GM12873 (cell line): ENCODE measurements at regions not wholly inside any gene's neighbourhood (a gene's known extent, or its start where the extent isn't known, plus 50 kb on each side); places are given as distances from the start of the nearest gene placed in this dataset.

ENCODE experiments used
- TF ChIP-seq, protein P1 (sequence below): IDR thresholded peaks from 2 replicates; pipeline ENCODE4 v1.5.1; 2012; ENCODE audit warnings: low read depth, mild to moderate bottlenecking, moderate library complexity, low read length, control low read depth; ENCODE audit not compliant: insufficient read depth; ENCODE audit errors: missing control alignments

DNA sequence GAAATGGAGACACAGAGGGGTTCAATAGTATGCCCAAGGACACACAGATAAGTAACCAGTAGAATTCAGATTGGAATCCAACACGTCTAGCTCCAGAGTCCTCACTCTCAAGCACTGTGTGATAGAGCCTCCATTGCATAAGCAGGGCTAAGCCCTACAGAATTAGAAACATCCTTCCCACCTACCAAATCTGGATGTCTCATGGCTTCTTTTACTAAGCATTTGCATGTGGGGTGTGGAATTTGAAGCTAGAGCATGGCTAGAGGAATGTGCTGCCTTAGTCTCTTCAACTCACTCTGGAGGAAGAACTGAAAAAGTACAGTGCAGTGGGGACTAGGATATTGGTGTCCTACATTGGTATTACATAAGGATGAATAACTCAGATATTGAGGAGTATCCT, 119.4 kb downstream of the MFAP3L start:
- TF ChIP-seq, protein P1, sequence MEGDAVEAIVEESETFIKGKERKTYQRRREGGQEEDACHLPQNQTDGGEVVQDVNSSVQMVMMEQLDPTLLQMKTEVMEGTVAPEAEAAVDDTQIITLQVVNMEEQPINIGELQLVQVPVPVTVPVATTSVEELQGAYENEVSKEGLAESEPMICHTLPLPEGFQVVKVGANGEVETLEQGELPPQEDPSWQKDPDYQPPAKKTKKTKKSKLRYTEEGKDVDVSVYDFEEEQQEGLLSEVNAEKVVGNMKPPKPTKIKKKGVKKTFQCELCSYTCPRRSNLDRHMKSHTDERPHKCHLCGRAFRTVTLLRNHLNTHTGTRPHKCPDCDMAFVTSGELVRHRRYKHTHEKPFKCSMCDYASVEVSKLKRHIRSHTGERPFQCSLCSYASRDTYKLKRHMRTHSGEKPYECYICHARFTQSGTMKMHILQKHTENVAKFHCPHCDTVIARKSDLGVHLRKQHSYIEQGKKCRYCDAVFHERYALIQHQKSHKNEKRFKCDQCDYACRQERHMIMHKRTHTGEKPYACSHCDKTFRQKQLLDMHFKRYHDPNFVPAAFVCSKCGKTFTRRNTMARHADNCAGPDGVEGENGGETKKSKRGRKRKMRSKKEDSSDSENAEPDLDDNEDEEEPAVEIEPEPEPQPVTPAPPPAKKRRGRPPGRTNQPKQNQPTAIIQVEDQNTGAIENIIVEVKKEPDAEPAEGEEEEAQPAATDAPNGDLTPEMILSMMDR = no peak

DNA sequence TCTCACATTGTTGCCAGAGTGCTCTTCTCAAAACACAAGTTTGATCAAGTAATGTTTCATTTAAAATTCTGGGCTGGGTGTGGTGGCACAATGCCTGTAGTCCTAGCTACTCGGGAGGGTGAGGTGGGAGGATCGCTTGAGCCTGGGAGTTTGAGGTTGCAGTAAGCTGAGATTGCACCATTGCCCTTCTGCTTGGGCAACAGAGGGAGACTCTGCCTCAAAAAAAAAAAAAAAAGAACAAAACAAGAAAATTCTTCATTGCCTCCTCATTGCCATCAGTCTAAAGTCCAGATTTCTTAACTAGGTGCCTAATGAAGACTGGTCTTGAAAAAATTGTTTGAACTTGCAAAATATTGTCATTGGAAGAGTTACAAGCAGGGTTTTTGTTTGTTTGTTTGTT, 120.1 kb downstream of the MFAP3L start:
- TF ChIP-seq, protein P1 = no peak

DNA sequence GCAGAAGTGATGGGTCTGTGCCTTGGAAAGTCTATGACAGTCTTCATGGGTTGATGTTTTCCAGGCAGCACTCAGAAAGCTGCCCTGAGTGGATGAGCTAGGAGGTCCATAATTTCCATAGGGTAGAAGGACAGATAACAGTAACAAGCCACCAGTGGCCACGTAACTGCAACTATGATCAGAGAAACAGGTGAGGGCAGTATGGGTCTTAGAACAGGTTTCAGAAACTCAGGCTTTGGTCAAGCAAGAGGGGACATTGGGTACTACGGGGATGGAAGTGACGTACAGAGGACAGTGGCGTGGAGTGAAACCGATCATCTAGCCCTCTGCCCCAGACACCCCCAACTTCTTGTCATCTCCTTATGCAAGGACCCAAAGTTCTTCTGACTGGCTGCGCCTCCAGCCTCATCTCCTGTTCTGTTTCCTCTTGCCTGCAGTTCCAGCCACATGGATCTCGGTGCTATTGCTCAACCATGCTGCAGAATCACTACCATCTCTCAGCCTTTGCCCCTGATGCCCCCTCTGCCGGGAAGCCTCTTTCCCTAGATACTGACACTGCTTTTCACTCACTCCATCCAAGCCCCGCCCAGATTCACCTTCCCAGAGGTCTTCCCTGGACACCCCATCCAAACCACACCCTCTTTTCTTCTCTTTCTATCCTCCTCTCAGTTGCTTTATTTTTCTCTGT, 123.4 kb downstream of the MFAP3L start:
- TF ChIP-seq, protein P1 = no peak

DNA sequence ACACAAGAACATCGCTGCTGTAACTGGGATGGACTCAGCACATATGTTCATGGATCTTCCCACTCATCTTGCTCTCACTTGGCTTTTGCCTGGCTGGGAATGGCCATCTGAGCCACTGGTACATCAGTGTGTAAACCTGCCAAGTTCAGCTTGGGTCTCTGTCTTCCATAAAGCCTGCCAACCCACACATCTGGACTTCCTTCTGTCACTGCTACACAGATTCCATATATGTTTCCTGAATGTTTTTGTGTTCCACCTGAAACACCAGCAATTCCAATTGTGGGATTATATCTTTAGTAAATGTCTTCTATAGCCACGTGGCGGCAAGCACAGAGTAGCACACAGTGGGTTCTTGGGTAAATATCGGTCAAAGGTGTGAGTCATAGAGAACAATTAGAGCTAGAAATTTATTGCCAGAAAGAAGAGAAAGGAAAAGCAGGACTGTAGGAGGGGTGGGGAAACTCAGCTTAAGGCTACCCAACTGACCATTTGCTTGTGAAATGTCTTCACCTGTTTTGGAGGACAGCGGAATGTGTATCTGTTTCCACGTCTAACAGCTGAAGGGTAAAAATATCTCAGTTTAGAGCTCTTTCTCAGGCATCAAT, 125.9 kb downstream of the MFAP3L start:
- TF ChIP-seq, protein P1 = no peak

DNA sequence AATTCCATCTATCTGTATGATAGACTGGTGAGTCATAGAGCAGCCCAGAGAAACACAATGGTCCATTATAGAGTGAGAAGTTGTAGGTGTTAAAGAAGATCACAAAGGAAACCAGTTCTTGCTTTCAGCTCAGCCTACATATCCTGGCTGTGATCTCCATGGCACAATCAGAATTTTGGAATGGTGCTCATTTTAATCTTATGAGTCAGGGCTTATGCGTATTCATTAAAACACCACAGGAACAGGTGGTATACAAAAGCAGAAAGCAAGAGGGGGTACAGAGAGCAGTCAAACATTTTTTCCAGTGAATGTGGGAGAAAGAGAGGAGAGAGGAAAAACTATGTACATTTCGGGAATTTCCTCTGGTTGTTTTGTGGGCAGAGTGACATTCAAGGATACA, 126.9 kb downstream of the MFAP3L start:
- TF ChIP-seq, protein P1 = no peak

DNA sequence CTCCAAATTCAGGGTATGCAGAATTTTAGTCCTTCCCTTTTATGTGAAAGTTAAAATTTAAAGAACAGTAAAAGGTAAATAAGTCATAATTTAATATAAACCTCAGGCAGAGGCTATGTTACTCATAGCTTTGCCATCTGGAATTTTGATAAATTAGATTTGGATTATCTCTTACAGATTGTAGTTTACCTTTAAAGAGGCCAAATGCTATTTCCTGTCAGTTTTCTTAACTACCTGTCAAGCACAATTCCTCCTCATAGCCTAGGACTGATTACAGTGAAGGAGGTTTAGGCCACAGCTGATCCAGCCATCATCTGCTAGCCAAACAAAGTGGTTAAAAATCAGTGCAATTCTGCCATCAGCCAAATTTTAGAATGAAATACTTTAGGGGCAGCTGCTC, 128.1 kb downstream of the MFAP3L start:
- TF ChIP-seq, protein P1 = no peak

DNA sequence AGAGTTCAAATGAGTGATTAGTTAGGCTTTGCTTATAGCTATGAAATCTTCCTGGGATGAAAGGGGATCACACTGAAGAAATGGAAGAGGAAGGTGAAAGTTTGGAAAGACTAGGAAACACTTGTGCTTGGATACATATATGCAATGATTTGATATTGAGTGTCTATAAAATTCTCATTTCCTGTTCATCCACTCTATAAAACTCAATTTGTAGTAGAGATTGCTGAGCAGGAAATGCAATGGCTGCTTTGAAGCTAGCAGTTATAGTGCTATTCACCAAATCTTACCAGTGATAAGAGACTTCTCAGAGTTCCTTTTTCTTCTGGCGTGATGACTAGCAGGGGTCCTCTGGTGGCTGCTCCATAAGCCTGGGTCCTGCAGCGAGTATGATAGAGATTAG, 128.1 kb upstream of the HPF1 start:
- TF ChIP-seq, protein P1 = no peak
